CD4-positive, alpha-beta T cell (primary cell): ENCODE measurements at regions not wholly inside any gene's neighbourhood (a gene's known extent, or its start where the extent isn't known, plus 50 kb on each side); places are given as distances from the start of the nearest gene placed in this dataset.

Experiments used
- ATAC-seq: fragments of 200-7000 bp; cut with Tn5 transposase; one replicate; pipeline ENCODE4 v1.10.0; 2022; ENCODE audit warnings: mild to moderate bottlenecking; ENCODE audit not compliant: poor library complexity
- CTCF ChIA-PET: fragments of 350-600 bp; sonication (Branson Sonifier 250); formaldehyde crosslinking; loops from one replicate; lab custom pipeline; 2021; ENCODE audit warnings: antibody characterized with exemption, inconsistent platforms; lab: Charles Lee
- POLR2A ChIA-PET: fragments of 350-600 bp; sonication (Branson Sonifier 250); formaldehyde crosslinking; loops from one replicate; lab custom pipeline; 2021; ENCODE audit warnings: antibody characterized with exemption, inconsistent platforms; lab: Charles Lee
- DNase-seq, 14 experiments: peaks; one replicate each; pipeline ENCODE4 v3.0.0-alpha.2; 2013 to 2020; ENCODE audit warnings: mixed read lengths in 2 of 14
- H3K27ac ChIP-seq, 2 donors: one replicate each; pipeline versions ENCODE4 v1.5.1 to v1.7.0; 2013; ENCODE audit warnings: low read length in 2 of 2, low read depth in 1 of 2, mild to moderate bottlenecking in 1 of 2
- H3K27me3 ChIP-seq, 2 experiments: 1 replicate in 1 of 2; 2 replicates in 1 of 2; pipeline versions ENCODE4 v1.6.1 to v1.7.0; 2013; ENCODE audit warnings: low read length in 2 of 2, control low read depth in 1 of 2, mild to moderate bottlenecking in 1 of 2, moderate library complexity in 1 of 2; ENCODE audit not compliant: insufficient read depth in 2 of 2, control insufficient read depth in 1 of 2
- H3K36me3 ChIP-seq: one replicate; pipeline ENCODE4 v1.6.1; 2013; ENCODE audit warnings: low read length, control low read depth; ENCODE audit not compliant: insufficient read depth
- H3K4me1 ChIP-seq: one replicate; pipeline ENCODE4 v1.6.1; 2013; ENCODE audit warnings: low read length, control low read depth; ENCODE audit not compliant: insufficient read depth
- H3K4me3 ChIP-seq: one replicate; pipeline ENCODE4 v1.5.1; 2013; ENCODE audit warnings: mild to moderate bottlenecking, low read length, moderate library complexity
- H3K9me3 ChIP-seq, 2 experiments: 1 replicate in 1 of 2; 2 replicates in 1 of 2; pipeline versions ENCODE4 v1.6.1 to v1.7.0; 2013; ENCODE audit warnings: low read length in 2 of 2, mild to moderate bottlenecking in 2 of 2, control low read depth in 1 of 2, moderate library complexity in 1 of 2; ENCODE audit not compliant: control insufficient read depth in 1 of 2, insufficient read depth in 1 of 2
- H3K27ac Mint-ChIP-seq: one replicate; pipeline ENCODE4 v1.8.0; 2020; ENCODE audit warnings: mixed read lengths
- H3K27me3 Mint-ChIP-seq: one replicate; pipeline ENCODE4 v1.8.0; 2021; ENCODE audit warnings: mixed read lengths
- H3K36me3 Mint-ChIP-seq: one replicate; pipeline ENCODE4 v1.8.0; 2021; ENCODE audit warnings: low read depth, mixed read lengths
- H3K4me1 Mint-ChIP-seq: one replicate; pipeline ENCODE4 v1.8.0; 2021; ENCODE audit warnings: low read depth, mixed read lengths
- H3K4me3 Mint-ChIP-seq: one replicate; pipeline ENCODE4 v1.8.0; 2020; ENCODE audit warnings: mild to moderate bottlenecking, mixed read lengths
- H3K9me3 Mint-ChIP-seq: one replicate; pipeline ENCODE4 v1.8.0; 2020; ENCODE audit warnings: mixed read lengths
- CTCF ChIP-seq: fragments of 200-600 bp; IDR thresholded peaks from one replicate; pipeline ENCODE4 v1.8.0; 2022; ENCODE audit warnings: antibody characterized with exemption, mild to moderate bottlenecking
- intact Hi-C, 2 experiments: fragments of 100-400 bp; cut with DNase I in 1 of 2; cut with micrococcal nuclease in 1 of 2; formaldehyde crosslinking; loops; one replicate each; pipeline versions ENCODE4 v1.15.1 to v1.9.0; 2023 to 2025; cut with DNase I, micrococcal nuclease

- no peaks in the 10 kb centered on the region for H3K4me1 Mint-ChIP-seq
- no peak overlapping the region for H3K4me3 Mint-ChIP-seq
- ChIA-PET CTCF (no interaction called here), POLR2A (no interaction called here)
- DNase-seq: no peak
- Histone ChIP-seq H3K27ac (no peak overlapping the region), H3K4me3 (no peak overlapping the region), H3K9me3 (peaks cover 0 to 6% of the 10 kb centered on the region in 2 experiments), H3K36me3 (no peaks in the 10 kb centered on the region), H3K4me1 (no peaks in the 10 kb centered on the region), H3K27me3 (no peaks in the 10 kb centered on the region)
- no peaks in the 10 kb centered on the region for H3K36me3 Mint-ChIP-seq
- no peaks in the 10 kb centered on the region for H3K9me3 Mint-ChIP-seq
- no peaks in the 10 kb centered on the region for H3K27me3 Mint-ChIP-seq
- TF ChIP-seq CTCF: no peak
- no peak for ATAC-seq
- intact Hi-C loops: no loop called here
- no peak overlapping the region for H3K27ac Mint-ChIP-seq
Observed at GRCh38 chr5:113792806-113793205, 279.3 kb downstream of the YTHDC2 start.

GRCh38 chr5:113794981-113795380 is 281.5 kb downstream of the YTHDC2 start:
- CTCF ChIA-PET: no interaction called here
- no peak for ATAC-seq
- H3K36me3 ChIP-seq: no peaks in the 10 kb centered on the region
- no peaks in the 10 kb centered on the region for H3K36me3 Mint-ChIP-seq
- DNase-seq: no peak
- intact Hi-C loops: no loop called here
- POLR2A ChIA-PET: no interaction called here
- H3K9me3 Mint-ChIP-seq: no peaks in the 10 kb centered on the region
- no peaks in the 10 kb centered on the region for H3K4me1 Mint-ChIP-seq
- no peak overlapping the region for H3K4me3 ChIP-seq
- no peak overlapping the region for H3K27ac ChIP-seq
- H3K4me3 Mint-ChIP-seq: no peak overlapping the region
- no peak overlapping the region for H3K27ac Mint-ChIP-seq
- no peak for TF ChIP-seq CTCF
- no peaks in the 10 kb centered on the region for H3K27me3 ChIP-seq
- H3K27me3 Mint-ChIP-seq: no peaks in the 10 kb centered on the region
- no peaks in the 10 kb centered on the region for H3K4me1 ChIP-seq
- H3K9me3 ChIP-seq: peaks cover 0 to 4% of the 10 kb centered on the region in 2 experiments

- no peaks in the 10 kb centered on the region for H3K4me1 ChIP-seq
- Mint-ChIP-seq H3K9me3 (peaks cover 11% of the 10 kb centered on the region), H3K27ac (no peak overlapping the region), H3K36me3 (no peaks in the 10 kb centered on the region), H3K27me3 (no peaks in the 10 kb centered on the region), H3K4me1 (no peaks in the 10 kb centered on the region), H3K4me3 (no peak overlapping the region)
- no peak for ATAC-seq
- no peaks in the 10 kb centered on the region for H3K36me3 ChIP-seq
- H3K27ac ChIP-seq: no peak overlapping the region
- H3K27me3 ChIP-seq: no peaks in the 10 kb centered on the region
- POLR2A ChIA-PET: no interaction called here
- H3K4me3 ChIP-seq: no peak overlapping the region
- no peak for TF ChIP-seq CTCF
- H3K9me3 ChIP-seq: no peaks in the 10 kb centered on the region
- CTCF ChIA-PET: no interaction called here
- no peak for DNase-seq
- intact Hi-C loops: no loop called here
Observed at GRCh38 chr5:113800686-113801085, 287.2 kb downstream of the YTHDC2 start.
